UCSD-AML1 (cell line): ENCODE measurements at regions not wholly inside any gene's neighbourhood (a gene's known extent, or its start where the extent isn't known, plus 50 kb on each side); places are given as distances from the start of the nearest gene placed in this dataset.

Experiments
- DNase-seq: peaks from one replicate; lab custom pipeline; 2025; ENCODE audit not compliant: unreplicated experiment; lab: John Stamatoyannopoulos, UW

GRCh38 chr4:8737075-8737474, 134.6 kb downstream of the HMX1 start:
- DNase-seq: no peak

- no peak for DNase-seq
These were observed 135.4 kb downstream of the HMX1 start for GRCh38 chr4:8736090-8736825.

- no peak for DNase-seq
These were observed 136.2 kb downstream of the HMX1 start for GRCh38 chr4:8735236-8736089.

GRCh38 chr4:8732681-8733243, 138.9 kb downstream of the HMX1 start:
- no peak for DNase-seq

GRCh38 chr4:8732092-8732491, 139.5 kb downstream of the CPZ start:
- no peak for DNase-seq

- no peak for DNase-seq
These were observed 138.8 kb downstream of the CPZ start for GRCh38 chr4:8731364-8731763.

GRCh38 chr4:8730681-8731080, 138.1 kb downstream of the CPZ start:
- no peak for DNase-seq

GRCh38 chr4:8730159-8730558, 137.6 kb downstream of the CPZ start:
- DNase-seq: no peak

GRCh38 chr4:8729408-8730149, 137.0 kb downstream of the CPZ start:
- DNase-seq: no peak

GRCh38 chr4:8728536-8729407, 136.2 kb downstream of the CPZ start:
- no peak for DNase-seq

- peak; percentile 71 for DNase-seq
These were observed 135.3 kb downstream of the CPZ start for GRCh38 chr4:8727546-8728510.

- DNase-seq: no peak
These were observed 134.6 kb downstream of the CPZ start for GRCh38 chr4:8727131-8727530.

- no peak for DNase-seq
These were observed 133.8 kb downstream of the CPZ start for GRCh38 chr4:8726344-8726851.

GRCh38 chr4:8725845-8726244, 133.3 kb downstream of the CPZ start:
- DNase-seq: no peak

GRCh38 chr4:8725071-8725841, 132.7 kb downstream of the CPZ start:
- DNase-seq: no peak

GRCh38 chr4:8724436-8725070, 132.0 kb downstream of the CPZ start:
- no peak for DNase-seq

- no peak for DNase-seq
These were observed 130.8 kb downstream of the CPZ start for GRCh38 chr4:8723222-8723980.
